Bone marrow (tissue), 2 donors: ENCODE measurements at regions not wholly inside any gene's neighbourhood (a gene's known extent, or its start where the extent isn't known, plus 50 kb on each side); places are given as distances from the start of the nearest gene placed in this dataset.
"Not testable (repeated sequence)": the region's sequence is repeated elsewhere in the genome, so short reads cannot be mapped to it uniquely, and the experiment has no call there.

ENCODE experiments used
- DNase-seq, 2 donors: peaks; one replicate each; lab custom pipeline; 2025; lab: John Stamatoyannopoulos, UW

GRCh38 chrX:22534643-22535042, 261.9 kb downstream of the CBLL2 start:
- no peak for DNase-seq

GRCh38 chrX:22536746-22537304, 264.1 kb downstream of the CBLL2 start:
- DNase-seq = no peak

DNA sequence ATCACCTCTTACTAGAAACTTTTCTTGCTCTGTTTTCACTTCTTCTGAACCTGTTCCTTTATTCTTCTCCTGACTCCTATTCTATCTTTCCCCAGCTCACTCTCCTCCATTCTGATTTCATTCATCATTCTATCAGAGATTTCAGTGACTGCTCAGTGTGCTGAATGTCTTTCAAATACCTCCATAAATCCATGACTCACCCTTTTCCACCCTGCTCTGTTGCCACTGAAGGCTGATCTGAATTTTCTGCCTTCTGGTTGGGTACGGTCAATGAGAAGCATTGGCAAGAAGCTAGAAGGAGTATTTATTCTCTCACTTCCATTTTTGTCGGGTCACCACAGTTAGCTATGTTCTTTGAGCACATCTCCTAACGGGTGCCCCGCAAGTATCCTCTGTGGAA, 265.9 kb downstream of the CBLL2 start:
- no peak for DNase-seq

- no peak for DNase-seq
These were observed 269.2 kb downstream of the CBLL2 start for GRCh38 chrX:22541926-22542325.

GRCh38 chrX:22542641-22543040, 269.9 kb downstream of the CBLL2 start:
- DNase-seq = no peak

- DNase-seq = no peak
These were observed 286.8 kb downstream of the CBLL2 start for GRCh38 chrX:22559506-22559905.

DNA sequence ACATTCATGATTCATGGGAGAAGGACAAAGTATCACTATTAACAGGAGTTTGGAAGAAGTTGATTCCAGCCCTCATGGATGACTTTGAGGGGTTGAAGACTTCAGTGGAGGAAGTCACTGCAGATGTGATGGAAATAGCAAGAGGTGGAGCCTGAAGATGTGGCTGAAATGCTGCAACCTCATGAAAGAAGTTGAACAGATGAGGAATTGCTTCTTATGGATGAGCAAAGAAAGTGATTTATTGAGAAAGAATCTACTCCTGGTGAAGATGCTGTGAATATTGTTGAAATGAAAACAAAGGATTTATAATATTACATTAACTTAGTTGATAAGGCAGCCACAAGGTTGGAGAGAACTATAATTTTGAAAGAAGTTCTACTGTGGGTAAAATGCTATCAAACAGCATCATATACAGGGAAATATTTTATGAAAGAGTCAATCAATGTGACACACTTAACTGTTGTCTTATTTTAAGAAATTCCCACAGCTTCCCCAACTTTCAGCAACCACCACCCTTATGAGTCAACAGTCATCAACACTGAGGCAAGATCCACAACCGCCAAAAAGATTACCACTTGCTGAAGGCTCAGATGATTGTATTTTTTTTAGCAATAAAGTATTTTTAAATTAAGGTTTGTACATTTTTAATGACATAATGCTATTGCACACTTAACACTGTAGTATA, 302.6 kb downstream of the CBLL2 start:
- no peak for DNase-seq

- DNase-seq = no peak
These were observed 304.5 kb downstream of the CBLL2 start for GRCh38 chrX:22577181-22577580.

DNA sequence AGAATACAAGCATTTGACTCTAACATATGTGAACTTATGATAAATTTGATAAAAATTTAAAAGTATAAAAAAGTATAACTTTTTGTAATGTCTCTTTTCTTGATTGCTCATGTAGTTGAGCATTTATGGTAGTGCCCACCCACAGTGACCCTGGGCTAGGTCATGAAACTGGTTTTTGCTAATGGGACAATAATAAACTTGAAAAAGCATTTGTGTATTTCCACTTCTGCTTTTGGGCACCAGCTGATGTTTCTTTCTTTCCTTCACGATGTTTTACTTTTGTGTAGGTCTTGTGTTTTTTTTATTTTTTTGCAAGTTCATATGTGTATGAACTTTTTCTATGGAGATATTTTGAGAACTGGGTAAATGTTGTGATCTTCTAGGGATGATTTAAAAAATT, 313.1 kb downstream of the CBLL2 start:
- no peak for DNase-seq

- DNase-seq = no peak
These were observed 317.1 kb downstream of the CBLL2 start for GRCh38 chrX:22589845-22590244.

- no peak for DNase-seq
These were observed 322.1 kb downstream of the CBLL2 start for GRCh38 chrX:22594766-22595165.

- no peak for DNase-seq
These were observed 330.3 kb downstream of the CBLL2 start for GRCh38 chrX:22603060-22603459.

- DNase-seq = not testable (repeated sequence)
These were observed 336.7 kb downstream of the CBLL2 start for GRCh38 chrX:22609452-22609851.

- no peak for DNase-seq
These were observed 344.2 kb downstream of the CBLL2 start for GRCh38 chrX:22616867-22617266.

DNA sequence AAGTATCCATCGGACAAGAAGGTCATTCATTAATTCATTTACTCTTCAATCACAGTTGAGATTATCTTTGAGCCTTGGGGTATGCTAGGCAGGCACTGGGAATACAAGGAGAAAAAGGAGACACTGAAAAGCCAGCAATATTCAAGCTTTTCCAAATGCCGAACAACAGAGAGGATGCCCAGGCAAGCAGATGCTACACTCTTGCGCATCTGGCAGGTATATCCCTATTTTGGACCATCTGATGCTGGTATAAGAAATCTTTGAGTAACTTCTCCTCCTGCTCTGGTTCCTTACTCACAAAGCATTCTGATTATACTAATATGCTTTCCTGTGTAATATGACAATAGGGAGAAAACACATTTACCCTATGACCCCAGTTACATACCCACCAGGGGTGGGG, 354.9 kb downstream of the CBLL2 start:
- DNase-seq = no peak

DNA sequence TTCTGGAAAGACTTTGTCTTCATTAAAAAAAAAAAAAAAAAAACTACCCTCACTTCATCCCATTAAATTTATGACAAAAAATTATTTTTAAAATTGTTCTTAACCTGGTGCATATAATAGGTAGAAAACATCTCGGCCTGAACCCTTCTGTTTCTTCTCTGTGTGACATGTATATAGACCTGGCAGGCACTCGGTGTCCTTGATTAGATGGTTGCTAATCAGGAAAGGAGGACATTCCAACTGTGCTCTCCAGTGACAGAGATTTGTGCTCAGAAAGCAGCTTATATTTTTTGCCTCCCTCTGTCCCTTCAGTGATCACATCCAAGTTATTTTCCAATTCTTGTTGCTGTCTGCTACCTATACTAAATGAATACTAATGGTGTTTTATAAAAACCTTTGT, 355.6 kb downstream of the CBLL2 start:
- DNase-seq = no peak

- no peak for DNase-seq
These were observed 356.5 kb downstream of the CBLL2 start for GRCh38 chrX:22629105-22629725.

DNA sequence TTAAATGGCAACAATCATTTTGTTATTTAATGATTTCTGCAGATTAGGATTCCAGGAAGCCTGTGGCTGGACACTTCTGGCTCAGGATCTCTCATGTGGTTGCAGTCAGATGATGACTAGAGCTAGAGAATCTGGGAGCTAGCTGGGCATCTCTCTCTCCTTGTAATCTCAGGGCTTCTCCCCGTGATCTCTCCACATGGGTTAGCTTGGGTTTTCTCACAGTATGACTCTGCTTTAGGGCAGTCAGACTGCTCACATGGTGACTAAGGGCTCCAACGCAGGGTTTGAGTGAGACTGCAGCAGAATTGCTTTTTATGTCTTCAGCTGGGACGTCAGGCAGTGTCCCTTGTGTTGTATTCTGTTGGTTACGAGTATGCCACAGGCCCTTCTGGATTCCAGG, 361.4 kb downstream of the CBLL2 start:
- DNase-seq = no peak

- no peak for DNase-seq
These were observed 362.0 kb downstream of the CBLL2 start for GRCh38 chrX:22634751-22635150.

GRCh38 chrX:22648281-22648680, 351.5 kb upstream of the DDX53 start:
- no peak for DNase-seq

DNA sequence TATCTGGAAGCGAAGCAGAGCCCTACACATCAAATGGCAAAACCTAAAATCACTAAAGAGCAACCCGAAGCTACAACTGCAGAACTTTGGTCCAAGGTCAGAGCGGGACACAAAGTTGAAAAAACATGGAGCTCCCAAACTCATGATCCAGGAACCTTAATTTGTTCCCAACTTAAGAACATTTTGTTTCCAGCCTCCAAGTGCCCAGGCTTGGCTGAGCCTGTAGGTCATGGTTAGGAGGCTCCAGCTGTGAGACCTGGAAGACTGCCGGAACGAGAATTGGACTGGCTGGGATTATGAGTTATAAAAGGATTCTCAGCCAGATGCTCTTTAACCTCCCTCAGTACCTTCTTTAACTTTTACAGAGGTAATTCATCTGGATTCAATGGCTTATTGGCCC, 349.1 kb upstream of the DDX53 start:
- DNase-seq = no peak

GRCh38 chrX:22652596-22652995, 347.2 kb upstream of the DDX53 start:
- DNase-seq = no peak

- DNase-seq = no peak
These were observed 339.0 kb upstream of the DDX53 start for GRCh38 chrX:22660756-22661155.

- DNase-seq = no peak
These were observed 337.0 kb upstream of the DDX53 start for GRCh38 chrX:22662776-22663175.
